GM12875 (cell line): ENCODE measurements at regions not wholly inside any gene's neighbourhood (a gene's known extent, or its start where the extent isn't known, plus 50 kb on each side); places are given as distances from the start of the nearest gene placed in this dataset.

ENCODE experiments used
- H3K4me3 ChIP-seq: one replicate; pipeline ENCODE4 v1.5.1; 2011; ENCODE audit warnings: low read depth, low read length, control low read depth
- TF ChIP-seq, protein P1 (sequence below): IDR thresholded peaks from 2 replicates; pipeline ENCODE4 v1.5.1; 2011; ENCODE audit warnings: low read depth, mild to moderate bottlenecking, control low read depth, inconsistent platforms, low read length, moderate library complexity, borderline replicate concordance; ENCODE audit not compliant: insufficient read depth

DNA sequence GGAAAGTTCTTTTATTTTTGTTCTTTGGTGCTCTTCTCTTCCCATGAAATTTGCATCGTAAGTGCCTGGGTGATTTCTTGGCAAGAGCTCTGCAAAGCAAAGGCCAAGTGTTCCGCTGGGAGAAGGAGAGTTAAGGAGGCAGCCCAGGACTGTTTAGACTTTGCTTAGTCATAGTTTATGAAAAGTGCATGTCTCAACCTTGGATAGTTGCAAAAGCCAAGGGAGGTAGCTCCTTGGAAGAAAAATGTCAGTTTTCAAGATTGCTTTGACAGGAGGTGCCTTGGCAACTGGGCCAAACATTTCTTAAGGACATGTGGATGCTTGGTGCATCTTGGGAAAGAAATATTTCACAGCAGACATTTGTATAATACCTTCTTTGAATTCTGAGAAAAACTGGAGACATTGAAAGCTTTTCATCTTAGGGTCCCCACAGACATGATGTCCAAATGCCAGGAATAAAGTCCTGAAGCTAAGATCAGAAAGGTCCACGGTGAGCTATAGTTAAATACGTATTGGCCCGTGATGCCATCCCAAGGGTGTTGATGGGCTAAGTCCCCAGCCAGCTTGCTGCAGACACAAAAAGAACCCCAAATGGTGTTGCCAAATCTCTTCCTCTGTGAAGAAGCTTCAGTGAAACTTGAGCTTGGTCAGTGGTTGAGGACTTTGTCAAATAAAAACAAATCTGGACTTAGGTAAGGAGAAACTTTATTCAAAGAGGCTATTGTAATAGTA lies 96.3 kb upstream of the THUMPD2 start:
- H3K4me3 ChIP-seq = no peak overlapping the region
- TF ChIP-seq, protein P1, sequence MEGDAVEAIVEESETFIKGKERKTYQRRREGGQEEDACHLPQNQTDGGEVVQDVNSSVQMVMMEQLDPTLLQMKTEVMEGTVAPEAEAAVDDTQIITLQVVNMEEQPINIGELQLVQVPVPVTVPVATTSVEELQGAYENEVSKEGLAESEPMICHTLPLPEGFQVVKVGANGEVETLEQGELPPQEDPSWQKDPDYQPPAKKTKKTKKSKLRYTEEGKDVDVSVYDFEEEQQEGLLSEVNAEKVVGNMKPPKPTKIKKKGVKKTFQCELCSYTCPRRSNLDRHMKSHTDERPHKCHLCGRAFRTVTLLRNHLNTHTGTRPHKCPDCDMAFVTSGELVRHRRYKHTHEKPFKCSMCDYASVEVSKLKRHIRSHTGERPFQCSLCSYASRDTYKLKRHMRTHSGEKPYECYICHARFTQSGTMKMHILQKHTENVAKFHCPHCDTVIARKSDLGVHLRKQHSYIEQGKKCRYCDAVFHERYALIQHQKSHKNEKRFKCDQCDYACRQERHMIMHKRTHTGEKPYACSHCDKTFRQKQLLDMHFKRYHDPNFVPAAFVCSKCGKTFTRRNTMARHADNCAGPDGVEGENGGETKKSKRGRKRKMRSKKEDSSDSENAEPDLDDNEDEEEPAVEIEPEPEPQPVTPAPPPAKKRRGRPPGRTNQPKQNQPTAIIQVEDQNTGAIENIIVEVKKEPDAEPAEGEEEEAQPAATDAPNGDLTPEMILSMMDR = no peak

DNA sequence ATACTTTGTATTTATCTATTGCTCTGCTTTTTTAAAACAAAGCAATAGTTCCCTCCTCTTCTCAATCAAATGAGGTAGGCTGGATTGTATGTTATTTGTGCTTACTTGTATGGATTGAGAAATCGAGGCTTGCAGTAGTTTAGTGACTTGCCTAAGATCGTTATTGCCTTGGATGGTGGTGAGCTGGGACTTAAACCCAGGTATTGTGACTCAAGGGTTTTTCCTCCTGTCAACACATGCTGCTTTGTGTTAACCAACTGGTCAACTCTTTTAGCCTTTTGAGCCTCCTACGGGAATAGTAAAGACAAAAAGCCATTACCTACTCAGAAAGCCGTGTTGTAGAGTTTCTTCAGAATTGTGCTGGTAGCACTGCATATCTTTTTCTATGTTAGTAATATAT lies 95.2 kb upstream of the THUMPD2 start:
- TF ChIP-seq, protein P1 = no peak
- no peak overlapping the region for H3K4me3 ChIP-seq

DNA sequence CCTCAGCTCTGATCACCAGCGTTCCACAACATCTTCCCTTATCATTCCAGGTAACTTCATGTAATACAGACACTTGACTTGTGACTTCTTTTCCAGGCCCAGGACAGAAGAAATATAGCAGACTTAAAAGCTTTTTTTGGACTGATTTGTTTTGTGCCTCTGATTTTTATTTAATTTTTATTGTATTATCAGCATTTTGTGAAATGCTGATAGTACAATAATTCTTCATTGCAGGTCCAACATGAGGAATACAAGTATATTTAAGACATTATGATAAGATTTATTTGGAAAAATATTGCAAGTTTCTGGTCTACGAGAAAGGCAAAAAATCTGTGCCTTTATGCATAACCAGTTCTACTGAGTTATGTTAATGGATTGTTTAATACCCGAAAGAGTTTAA lies 94.5 kb upstream of the THUMPD2 start:
- TF ChIP-seq, protein P1 = no peak
- H3K4me3 ChIP-seq = no peak overlapping the region

GRCh38 chr2:39872748-39873147 lies 93.7 kb upstream of the THUMPD2 start:
- TF ChIP-seq, protein P1 = no peak
- no peak overlapping the region for H3K4me3 ChIP-seq

DNA sequence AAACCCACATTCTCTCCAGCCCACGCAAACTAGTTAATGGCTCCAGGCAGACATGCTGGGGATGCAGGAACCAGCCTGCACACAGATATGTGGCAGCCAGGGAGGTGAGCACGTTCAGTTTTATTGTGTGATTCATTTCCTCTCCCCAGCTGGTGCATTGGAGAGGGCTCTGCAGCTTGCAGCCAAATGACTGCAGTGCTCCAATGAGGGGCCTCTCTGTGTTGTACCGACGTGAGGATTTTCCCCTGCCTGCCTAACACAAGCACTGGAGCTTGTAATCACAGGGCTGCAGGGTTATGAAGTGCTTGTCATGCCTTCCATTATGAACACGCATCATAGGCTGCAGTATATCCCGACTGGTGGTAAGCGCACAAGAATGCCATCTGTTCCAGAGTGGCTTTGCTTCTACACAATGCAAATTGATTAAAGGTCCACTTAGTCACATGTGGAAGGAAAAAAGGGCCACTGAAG lies 92.3 kb upstream of the THUMPD2 start:
- TF ChIP-seq, protein P1 = no peak
- no peak overlapping the region for H3K4me3 ChIP-seq

DNA sequence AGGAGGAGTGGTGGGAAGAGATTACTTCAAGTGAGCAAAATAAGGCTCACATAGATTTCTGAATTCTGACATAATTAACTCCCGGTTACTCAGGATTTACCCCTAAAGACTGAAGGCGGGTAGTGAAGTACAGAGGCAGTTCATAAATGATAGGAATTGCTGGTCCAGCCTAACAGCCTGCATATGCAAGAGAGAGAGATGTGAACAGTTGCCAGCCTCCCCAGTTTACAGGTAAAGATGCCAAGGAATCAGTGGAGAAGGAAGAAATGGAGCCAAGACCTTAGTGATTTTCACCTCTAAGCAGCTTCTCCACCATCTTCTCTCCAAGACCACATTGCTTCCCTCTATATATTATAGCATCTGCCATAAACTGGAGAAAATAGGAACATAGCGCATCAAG lies 91.8 kb upstream of the THUMPD2 start:
- TF ChIP-seq, protein P1 = no peak
- H3K4me3 ChIP-seq = no peak overlapping the region

DNA sequence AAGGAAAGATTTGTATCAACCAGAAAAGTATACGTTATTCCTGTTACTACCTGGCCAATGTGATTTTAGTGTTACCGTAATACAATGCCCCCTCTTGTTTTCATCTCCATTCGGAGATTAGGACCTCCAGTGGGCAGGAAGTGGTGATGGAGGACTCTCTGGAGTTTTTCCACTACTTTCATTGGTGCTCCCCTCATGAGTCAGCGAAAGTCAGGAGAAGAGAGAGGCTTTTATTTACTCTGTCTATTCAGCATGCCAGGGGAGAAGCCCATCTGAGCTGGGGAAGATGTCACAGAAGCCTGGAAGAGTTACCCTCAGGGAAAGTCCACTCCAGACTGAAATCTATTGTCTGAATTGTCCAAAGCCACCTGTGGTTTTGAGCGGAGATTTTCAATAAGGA lies 88.2 kb upstream of the THUMPD2 start:
- no peak overlapping the region for H3K4me3 ChIP-seq
- TF ChIP-seq, protein P1 = no peak
